ENCODE measurements at regions not wholly inside any gene's neighbourhood (a gene's known extent, or its start where the extent isn't known, plus 50 kb on each side); places are given as distances from the start of the nearest gene placed in this dataset.

GRCh38 chr3:177764933-177765332, 567.7 kb upstream of the TBL1XR1 start:
- no peak for DNase-seq (ENCODE audit: low read depth)
- no peak overlapping the region for H3K4me3 ChIP-seq (ENCODE audit: control insufficient read depth, low read depth, low read length)
- TF ChIP-seq CTCF (IDR thresholded peaks at IDR 0.05; ENCODE audit: control insufficient read depth, insufficient read depth, low read depth, low read length, missing control alignments), result no peak

DNA sequence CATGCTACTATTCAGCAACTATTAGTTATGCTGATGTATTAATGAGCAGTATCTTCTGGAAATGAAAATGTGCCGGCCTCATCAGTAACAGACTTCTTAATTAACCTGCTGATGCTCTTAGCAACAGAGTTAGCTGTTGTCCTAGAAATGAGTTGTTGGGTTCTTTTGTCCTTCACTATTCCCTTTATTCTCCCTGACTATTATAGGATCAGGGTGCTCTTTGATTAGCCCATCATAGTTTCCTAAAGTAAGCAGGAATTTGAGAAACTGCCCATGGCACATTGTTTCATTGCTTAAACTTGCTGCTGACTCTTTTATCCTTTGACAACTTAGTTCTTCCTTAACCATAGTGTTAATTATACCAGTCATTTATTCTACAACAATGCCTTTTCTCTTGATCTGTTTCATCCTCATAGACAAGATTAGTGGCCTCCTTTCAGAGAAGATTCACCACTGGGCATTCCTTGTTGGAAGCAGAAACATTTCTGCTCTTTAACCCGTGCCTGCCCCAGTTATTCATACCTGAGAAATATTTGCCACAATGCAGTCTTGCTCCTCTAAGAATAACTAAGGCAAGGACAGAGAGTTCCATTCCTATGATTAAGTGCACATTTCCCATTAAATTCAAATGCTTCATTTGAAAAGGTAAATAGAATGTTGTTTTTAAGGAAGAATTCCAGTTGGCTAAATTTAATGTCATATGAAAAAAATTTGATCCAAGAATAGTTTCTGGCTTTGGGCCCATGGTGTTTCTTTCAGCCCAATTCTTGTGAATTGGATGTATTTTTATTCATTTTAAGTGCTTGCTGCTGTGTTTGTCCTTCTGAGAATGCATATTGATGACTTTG, 573.3 kb upstream of the TBL1XR1 start:
- DNase-seq (ENCODE audit: low read depth), result no peak
- TF ChIP-seq CTCF (IDR thresholded peaks at IDR 0.05; ENCODE audit: control insufficient read depth, insufficient read depth, low read depth, low read length, missing control alignments), result no peak
- no peak overlapping the region for H3K4me3 ChIP-seq (ENCODE audit: control insufficient read depth, low read depth, low read length)

GRCh38 chr3:177771780-177772179, 574.5 kb upstream of the TBL1XR1 start:
- no peak overlapping the region for H3K4me3 ChIP-seq (ENCODE audit: control insufficient read depth, low read depth, low read length)
- no peak for DNase-seq (ENCODE audit: low read depth)
- no peak for TF ChIP-seq CTCF (IDR thresholded peaks at IDR 0.05; ENCODE audit: control insufficient read depth, insufficient read depth, low read depth, low read length, missing control alignments)

- TF ChIP-seq CTCF (IDR thresholded peaks at IDR 0.05; ENCODE audit: control insufficient read depth, insufficient read depth, low read depth, low read length, missing control alignments), result no peak
- DNase-seq (ENCODE audit: low read depth), result no peak
- no peak overlapping the region for H3K4me3 ChIP-seq (ENCODE audit: control insufficient read depth, low read depth, low read length)
Observed at GRCh38 chr3:177772908-177773557, 575.8 kb upstream of the TBL1XR1 start.

GRCh38 chr3:177773717-177774116, 576.4 kb upstream of the TBL1XR1 start:
- no peak for TF ChIP-seq CTCF (IDR thresholded peaks at IDR 0.05; ENCODE audit: control insufficient read depth, insufficient read depth, low read depth, low read length, missing control alignments)
- DNase-seq (ENCODE audit: low read depth), result no peak
- no peak overlapping the region for H3K4me3 ChIP-seq (ENCODE audit: control insufficient read depth, low read depth, low read length)

GRCh38 chr3:177776661-177777101, 579.4 kb upstream of the TBL1XR1 start:
- DNase-seq (ENCODE audit: low read depth), result no peak
- no peak for TF ChIP-seq CTCF (IDR thresholded peaks at IDR 0.05; ENCODE audit: control insufficient read depth, insufficient read depth, low read depth, low read length, missing control alignments)
- H3K4me3 ChIP-seq (ENCODE audit: control insufficient read depth, low read depth, low read length), result no peak overlapping the region
